GM19035 (cell line): ENCODE measurements at regions not wholly inside any gene's neighbourhood (a gene's known extent, or its start where the extent isn't known, plus 50 kb on each side); places are given as distances from the start of the nearest gene placed in this dataset.

Experiments used
- ATAC-seq: cut with Tn5 transposase; IDR thresholded peaks from one replicate; pipeline ENCODE4 v1.9.1; 2021; ENCODE audit not compliant: unreplicated experiment

DNA sequence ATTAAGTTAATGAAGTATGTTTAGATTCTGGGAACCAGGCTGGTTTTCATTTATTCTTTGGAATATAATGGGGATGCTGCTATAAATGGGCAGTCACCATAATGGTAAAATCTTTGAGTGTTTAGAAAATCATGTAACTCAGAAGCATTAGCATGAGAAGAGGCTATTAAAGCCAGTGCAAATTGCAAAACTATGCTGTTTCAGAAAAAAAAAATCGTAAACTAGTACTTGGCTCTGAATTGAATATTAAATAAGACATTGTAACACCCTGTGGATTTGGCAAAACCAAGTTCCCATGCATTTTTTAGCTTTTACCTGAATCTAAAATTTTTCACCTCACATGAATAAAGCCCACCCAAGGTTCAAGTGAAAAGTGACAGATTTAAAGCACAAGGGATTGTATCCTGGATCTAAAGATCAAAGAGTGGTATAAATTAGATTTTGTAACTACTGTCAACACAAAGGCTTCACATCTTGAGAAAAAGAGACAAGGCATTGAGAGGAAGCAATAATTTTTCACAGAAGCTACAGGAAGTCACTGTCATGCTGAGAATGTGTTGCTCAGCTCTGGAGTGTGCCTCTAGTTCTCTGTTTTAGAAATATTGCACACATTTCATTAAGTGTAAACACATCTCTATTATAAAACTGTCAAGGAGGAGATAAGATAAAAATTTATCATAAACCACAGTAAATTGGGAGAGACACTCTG is 142.2 kb downstream of the ABCA8 start:
- ATAC-seq, result no peak

DNA sequence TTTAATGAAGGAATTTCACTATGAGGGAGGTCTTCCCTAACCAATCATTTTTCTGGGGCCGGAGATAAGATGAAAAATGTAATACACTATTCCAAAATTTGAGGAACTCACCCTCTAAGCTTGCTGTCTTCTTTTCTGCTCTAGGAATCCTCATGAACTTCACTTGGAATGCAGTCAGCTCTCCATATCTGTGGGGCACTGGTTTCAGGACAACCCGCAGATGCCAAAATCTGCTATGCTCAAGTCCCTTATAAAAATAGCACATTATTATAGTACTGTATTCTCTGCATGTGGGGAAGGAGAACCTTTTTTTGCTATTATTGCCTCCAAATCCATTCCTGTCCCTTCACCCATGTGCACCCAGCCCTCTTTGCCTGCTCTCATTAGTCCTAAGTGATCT is 146.0 kb downstream of the ABCA8 start:
- no peak for ATAC-seq

DNA sequence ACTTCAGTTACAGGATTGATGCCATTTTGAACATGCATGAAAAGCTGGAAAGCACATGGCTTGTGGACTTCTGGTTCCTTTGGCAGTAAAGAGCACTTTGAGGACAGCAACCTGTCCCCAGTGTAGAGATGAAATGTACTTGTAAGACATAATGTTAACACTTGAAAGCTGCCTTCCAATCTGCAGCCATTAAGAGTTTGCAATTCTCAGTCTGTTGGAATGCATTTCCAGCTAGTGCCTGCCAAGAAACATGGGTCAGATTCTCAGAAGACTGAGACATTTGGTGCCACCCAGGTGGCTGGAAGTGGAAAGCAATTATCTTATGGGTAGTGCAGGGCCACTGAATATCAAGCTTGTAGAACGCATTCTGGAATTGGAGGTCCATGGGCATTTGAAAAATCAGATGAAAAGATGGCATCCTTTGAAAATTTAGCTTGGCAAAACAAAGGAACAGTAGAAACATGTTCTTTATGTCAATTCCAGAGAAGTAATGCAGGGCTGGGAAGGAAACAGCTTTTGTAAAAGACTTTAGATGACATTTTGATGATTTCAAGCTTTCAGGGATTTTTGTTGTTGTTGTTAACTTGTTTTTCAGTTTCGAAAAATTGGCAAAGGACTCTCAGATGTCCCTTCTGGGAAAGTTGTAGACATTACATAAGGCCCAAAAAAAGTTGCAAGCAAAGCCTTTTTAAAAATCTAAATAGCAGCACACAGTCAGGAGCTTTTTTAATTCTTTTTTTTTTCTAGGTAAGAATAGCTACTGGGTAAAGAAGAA is 147.0 kb downstream of the ABCA8 start:
- ATAC-seq, result no peak

DNA sequence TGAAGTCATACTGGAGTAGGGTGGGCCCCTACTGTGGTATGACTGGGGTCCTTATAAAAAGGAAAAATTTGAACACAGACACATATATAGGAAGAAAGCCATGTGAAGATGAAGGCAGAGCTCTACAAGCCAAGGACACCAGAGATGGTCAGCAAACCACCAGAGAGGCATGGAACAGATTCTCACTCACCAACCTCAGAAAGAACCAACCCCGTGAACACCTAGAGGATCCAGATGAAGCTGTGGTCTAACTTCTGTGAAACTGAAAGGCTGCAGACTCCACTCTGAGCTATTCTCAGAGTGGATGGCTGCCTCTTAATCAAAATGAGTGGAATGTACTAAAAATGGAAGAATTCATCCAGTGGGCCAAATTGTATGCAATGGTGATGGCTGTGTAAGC is 149.6 kb downstream of the ABCA8 start:
- no peak for ATAC-seq

DNA sequence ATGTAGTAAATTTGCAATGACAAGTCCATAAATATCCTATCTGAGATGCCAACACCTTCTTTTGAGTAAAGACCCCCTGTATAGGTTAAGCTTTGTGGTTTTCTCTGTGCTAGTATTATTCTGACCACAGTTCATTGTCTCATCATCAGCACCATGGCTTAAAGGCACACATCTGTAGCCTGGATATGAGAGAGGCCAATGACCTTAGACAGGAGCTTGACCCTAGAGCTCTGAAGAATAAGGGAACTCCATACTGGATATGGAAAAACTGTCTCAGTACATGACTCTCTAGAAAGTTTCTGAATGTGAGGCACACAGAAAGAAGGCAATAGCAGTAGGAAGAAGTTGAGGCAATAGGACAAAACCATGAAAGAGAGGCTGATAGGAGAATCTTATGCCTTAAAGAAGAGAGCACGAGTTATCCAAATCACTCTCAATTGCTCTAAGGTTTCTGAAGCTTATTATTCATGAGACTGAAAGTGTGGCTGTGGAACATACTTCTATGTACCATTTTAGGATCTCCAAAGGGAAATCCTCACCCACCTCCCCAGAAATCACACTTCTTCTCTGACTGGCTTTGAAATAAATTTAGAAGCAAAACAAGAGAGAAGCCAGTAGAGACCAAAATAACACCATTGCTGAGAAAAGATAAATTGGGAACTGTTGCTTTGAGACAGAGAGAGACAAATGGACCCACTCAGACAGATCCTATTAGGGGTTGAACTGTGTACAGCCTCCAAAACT is 150.2 kb downstream of the ABCA8 start:
- ATAC-seq, result no peak

DNA sequence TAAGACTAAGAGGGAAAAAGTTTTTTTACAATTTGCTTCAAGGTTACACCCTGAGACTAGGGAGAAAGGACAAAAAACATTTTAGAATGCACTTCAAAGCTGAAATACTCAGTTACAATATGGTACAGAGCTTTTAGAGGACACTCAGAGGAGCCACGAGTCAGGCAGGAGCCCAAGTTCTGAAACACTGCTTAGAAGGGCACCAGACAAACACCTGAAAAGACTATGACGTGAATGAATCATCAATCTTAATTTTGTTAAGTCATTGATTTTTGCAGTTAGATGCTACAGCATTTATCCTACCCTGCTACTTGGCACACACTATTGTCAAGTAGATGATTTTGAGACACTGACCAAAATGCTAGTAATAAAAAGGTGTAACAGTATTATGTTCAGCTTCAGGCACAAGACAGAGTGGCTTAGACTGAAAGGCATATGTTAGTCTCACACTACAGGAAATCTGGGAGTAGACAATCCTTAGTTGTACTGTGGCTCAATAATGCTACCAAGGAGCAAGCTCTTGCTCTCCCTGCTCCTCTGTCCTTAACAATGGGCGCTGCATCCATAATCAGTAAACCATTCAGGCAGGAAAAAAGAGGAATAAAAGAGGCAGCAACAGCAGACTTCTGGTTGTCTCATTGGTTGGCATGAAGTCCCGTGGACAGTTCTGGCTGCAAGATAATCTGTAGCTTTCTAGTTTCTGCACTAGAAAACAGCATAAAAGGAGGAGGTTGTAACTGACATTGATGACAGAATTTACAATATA is 151.8 kb downstream of the ABCA8 start:
- ATAC-seq, result no peak

DNA sequence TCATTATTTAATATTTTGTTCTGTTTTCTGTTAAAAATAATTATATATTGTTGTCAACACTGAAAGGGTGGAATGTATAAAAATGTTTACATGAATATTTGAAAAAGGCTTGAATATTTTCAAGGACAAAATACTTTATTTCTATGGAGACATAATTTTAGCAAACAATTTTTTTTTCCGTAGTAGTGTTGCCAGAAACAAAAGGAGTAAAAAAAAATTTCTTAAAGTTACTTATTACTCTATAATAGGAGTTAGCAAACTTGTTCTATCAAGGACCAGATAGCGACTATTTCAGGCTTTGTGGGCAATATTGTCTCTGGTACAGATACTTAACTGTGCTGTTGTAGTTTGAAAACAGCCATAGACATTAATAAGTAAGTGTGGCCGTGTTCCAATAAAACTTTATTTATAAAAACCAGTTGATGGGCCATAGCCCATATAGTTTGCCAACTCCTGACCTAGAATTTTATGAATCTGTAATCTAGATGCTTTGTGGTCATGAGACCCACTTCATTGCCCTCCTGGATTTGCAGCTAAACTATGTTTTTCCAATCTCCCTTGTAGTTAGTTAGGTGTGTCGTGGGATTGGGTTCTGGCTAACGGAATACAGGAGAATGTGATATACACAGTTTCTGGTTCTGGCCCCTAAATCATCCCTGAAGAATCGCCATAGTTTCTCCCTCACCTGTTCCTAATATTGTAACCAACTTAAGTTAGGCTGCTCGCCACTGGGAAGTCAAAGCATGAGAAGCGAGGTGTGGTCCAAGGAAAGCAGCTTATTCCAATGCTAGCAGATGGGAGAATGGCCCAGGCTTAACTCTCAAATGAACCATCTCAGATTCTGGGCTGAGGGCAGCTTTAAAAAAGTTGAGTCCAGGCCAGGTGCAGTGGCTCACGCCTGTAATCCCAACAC is 153.6 kb downstream of the ABCA8 start:
- ATAC-seq, result no peak

DNA sequence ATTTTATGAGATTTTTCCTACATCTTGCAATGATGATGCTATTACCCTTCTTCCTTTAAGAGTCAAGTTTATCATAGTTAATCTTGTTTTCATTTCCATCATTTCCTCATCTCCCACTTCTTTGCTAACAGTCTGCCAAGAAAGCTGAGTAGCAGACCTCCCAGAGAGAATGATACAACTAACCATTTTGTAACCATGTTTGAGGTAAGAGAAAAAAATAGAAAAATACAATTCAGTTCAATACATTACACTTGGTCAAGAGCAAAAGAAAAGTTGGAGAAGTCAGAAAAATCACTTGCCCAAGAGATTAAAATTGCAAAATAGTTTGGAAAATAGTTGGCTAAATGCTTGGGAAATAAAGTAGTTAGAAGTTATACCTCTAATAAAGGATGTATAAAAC is 154.4 kb downstream of the ABCA8 start:
- ATAC-seq, result no peak

DNA sequence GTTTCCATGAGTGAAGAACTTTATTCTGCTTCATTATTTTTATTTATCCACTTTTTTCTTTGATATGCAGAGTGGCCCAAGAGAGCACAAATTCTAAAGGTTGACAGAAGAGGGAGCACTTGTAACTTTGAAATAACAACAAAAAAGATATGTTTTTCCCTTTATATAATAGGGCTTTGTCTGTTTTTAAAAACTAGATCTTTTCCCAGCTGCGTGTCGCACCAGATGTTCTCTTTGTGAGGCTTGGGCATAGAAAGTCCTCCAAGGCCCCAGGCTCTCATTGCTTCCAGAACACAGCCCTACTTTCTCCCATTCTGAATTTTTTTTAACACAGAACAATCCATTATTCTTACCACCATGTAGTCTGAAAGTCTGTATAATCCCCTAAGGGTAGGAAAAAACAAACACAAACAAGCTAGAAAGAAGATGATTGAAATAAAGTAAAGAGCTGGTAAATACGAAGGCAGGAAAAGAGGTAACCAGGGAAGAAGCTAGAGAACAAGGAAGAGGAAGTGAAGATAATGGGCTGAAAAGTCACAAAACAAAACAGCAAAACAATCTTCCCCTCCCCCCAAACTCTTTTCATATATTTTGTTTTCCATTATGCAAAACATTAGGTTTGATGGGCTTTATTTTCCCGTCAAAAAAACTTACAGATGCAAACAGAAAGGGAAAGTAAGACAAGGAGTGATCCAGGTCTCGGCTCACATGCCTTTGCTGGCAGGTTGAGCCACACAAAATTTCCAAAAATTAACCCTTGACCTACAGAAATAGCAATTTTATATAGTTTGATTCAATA is 160.4 kb downstream of the ABCA8 start:
- ATAC-seq, result peak; percentile 62

DNA sequence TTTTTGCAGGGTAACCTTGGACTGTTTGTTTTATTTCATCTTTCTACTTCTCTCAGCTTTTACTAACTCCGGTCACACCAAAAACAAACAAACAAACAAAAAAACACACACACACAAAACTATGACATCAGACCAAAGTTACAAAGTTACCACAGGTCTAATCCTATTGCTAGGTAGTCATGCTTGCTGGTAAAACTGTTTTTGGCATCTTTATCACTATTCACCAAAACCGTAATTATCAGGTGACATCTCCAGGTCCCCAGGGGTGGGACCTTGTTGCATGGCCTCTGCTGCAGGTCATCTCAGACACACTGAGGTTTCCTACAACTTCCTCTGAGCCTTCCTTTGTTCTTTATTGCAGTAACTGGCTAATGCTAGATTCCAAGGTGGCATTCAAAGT is 162.3 kb downstream of the ABCA8 start:
- ATAC-seq, result no peak

DNA sequence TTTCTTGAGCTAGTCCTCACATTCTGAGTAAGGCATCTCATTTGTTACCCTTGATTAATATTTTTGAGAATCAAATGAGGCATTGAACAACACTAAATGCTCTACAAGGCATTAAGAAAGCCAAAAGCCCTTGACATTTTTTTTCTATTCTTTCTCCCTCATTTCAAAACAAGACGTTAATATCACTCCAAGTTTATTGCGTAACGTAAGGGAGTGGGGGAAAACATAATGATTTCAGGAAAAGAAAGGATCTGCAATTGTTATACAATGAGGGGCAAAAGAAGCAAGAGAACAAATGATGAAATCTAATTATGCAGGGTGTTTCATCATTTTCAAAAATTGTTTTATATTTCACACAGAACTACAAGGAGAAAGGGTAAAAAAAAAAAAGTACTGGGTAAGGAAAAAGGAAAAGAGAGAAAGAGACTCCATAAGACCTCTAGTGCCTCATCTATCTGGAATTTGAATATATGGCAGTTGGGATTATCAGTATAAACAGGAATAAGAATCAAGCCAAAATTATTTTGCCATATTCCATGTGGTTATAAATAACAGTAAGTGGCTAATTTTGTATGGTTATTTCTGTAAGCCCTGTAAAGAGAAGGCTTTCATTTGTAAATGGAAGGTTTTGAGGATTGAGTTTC is 163.0 kb downstream of the ABCA8 start:
- no peak for ATAC-seq

DNA sequence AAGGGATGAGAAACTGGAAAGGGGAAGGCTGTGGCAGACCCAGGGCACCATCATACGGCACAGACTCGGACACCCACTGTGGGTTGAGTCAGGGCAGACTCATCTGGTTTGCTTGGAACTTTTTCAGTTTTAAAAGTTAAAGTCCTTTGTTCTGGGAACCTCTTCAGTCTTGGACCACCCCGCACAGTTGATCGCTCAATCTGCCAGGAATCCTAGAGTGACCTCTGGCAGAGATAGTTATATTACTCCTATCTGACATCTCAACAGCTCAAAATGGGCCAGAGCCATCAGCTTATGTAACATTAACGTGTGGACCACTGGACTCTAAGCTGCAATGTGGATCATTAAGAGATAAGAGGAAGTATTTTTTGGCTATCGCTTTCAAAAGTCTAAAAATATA is 164.3 kb downstream of the ABCA8 start:
- ATAC-seq, result no peak

DNA sequence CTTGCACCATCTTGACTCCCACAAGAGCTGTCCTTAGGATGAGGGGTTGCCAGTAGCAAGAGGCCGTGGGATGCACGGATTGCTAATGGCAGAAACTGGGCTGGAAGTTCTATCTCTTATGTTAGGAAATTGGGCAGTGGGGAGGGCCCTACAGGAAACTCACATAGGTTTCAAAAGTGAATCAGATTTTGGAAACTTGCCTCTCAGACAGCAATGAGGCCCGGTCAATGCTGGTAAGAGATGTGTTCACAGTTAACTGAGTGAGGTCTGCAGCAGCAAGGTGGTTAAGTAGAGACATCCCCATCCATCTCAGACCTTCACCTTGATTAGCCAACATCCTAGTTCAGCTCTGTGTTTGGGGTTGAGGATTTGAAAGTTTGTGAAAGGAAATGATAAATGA is 164.7 kb downstream of the ABCA8 start:
- ATAC-seq, result no peak

DNA sequence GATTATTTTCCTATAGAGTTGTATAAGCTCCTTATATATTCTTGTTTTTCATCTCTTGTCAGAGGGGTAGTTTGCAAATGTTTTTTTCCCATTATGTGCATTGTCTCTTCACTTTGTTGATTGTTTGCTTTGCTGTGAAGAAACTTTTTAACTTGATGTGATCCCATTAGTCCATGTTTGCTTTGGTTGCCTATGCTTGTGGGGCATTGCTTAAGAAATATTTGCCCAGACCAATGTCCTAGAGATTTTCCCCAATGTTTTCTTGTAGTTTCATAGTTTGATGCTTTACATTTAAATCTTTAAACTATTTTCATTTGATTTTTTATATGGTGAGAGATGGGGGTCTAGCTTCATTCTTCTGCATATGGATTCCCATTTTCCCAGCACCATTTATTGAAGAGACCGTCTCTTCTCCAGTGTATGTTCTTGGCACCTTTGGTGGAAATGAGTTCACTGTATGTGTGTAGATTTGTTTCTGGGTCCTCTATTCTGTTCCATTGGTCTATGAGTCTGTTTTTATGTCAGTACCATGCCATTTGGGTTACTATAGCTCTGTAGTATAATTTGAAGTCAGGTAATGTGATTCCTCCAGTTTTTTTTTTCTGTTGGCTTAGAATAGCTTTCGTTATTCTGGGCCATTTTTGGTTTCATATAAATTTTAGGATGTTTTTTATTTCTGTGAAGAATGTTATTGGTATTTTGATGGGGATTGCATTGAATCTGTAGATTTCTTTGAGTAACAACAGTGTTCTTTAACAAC is 165.8 kb downstream of the ABCA8 start:
- no peak for ATAC-seq

DNA sequence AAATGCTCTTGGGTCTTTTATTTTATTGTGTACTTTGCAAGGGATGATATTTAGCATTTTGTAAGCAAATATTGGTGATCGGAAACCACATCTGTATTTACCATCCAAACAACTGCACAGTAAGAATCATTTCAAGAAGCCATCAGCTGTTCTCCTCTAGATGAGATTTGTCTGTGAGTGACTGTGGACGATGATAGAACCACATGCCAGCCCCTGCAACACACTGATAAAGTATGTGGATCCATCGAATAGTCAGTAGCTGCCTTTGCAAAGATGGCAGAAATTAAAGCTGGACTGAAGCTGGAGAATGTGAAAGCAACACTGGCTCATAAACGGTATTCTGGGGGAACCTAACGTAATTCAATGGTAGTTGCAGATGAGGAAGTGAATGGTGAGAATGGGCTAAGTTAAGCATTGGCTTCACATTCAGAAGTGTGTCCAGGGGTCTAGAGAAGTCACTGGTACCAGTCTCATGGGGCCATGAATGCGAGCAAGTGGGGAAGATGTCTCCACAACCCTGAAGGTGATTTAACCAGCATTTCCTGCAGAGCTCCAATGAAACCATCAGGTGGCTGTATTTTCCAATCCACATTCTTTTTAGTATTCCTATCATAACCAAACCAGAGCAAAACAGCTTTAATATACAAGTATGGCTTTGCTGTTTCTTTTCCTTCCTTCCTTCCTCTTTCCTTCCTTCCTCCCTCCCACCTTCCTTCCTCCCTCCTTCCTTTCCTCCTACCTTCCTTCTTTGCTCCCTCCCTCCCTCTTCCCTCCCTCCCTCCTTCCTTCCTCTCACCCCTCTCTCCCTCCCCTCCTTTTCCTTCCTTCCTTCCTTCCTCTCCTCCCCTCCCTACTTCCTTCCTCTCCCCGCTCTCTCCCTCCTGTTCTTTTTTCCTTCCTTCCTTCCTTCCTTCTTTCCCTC is 169.4 kb downstream of the ABCA8 start:
- no peak for ATAC-seq

DNA sequence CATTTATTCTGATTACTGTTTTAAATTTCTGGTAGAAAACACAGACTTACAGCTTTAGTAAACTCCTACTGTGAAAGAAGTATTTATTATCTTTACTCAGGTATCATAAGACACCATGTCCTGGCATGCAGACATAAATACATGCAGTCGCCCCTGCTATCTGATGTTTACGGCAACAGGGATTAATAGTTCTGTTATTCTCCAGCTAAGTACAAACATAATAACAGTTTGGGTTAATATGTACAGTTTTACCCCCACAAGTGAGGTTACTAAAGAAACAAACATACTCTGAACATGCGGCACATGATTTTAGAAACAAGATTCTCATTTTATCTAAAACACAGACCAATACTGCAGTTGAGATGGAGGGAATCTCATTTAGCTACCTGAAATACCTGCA is 170.8 kb downstream of the ABCA8 start:
- ATAC-seq, result no peak

DNA sequence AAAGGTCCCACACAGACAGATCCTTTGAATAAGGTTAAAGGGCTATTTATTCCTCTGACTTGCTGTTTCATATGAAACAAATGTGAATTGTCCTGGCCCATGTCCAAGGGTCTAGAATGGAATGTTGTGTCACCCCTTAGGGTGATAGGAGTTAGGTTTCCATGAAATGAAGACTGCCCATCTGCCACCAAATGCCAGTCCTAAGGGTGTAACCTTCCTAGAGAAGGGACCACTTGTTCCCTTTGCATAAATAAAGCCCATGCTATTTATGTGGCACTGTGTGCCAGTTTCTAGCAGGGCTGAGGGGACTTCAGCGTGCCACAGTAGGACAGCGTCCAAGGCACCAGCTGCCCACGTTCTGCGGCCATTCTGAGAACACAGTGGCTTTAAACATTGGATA is 171.3 kb downstream of the ABCA8 start:
- ATAC-seq, result no peak
